Fibroblast of mammary gland (primary cell): ENCODE measurements at regions not wholly inside any gene's neighbourhood (a gene's known extent, or its start where the extent isn't known, plus 50 kb on each side); places are given as distances from the start of the nearest gene placed in this dataset.

Experiments
- DNase-seq: peaks from one replicate; pipeline ENCODE4 v3.0.0-alpha.2; 2010; ENCODE audit warnings: low read depth
- H3K4me3 ChIP-seq: 2 replicates; pipeline ENCODE4 v1.5.1; 2011; ENCODE audit warnings: low read depth, mild to moderate bottlenecking, low read length, moderate library complexity; ENCODE audit not compliant: control insufficient read depth
- CTCF ChIP-seq: conservative IDR thresholded peaks from 2 replicates; pipeline ENCODE4 v1.5.1; 2011; ENCODE audit warnings: low read depth, low read length, inconsistent platforms; ENCODE audit not compliant: control insufficient read depth, insufficient read depth

GRCh38 chr6:87950614-87951013, 97.0 kb upstream of the SPACA1 start:
- no peak overlapping the region for H3K4me3 ChIP-seq
- DNase-seq = no peak
- TF ChIP-seq CTCF = no peak

- no peak overlapping the region for H3K4me3 ChIP-seq
- no peak for TF ChIP-seq CTCF
- DNase-seq = no peak
Observed at GRCh38 chr6:87949194-87949593, 98.4 kb upstream of the SPACA1 start.

- no peak overlapping the region for H3K4me3 ChIP-seq
- no peak for TF ChIP-seq CTCF
Observed at GRCh38 chr6:87946669-87947068, 101.0 kb upstream of the SPACA1 start.

GRCh38 chr6:87945966-87946365, 101.7 kb upstream of the SPACA1 start:
- no peak for TF ChIP-seq CTCF
- no peak for DNase-seq
- H3K4me3 ChIP-seq = no peak overlapping the region

More at GRCh38 chr6:87946669-87947068, 101.0 kb upstream of the SPACA1 start:
- DNase-seq = no peak

- H3K4me3 ChIP-seq = no peak overlapping the region
- DNase-seq = no peak
- TF ChIP-seq CTCF = no peak
Observed at GRCh38 chr6:87945181-87945580, 102.5 kb upstream of the SPACA1 start.

- TF ChIP-seq CTCF = peak; percentile 8
- no peak overlapping the region for H3K4me3 ChIP-seq
- peak; percentile 58 for DNase-seq
Observed at GRCh38 chr6:87944541-87944954, 103.1 kb upstream of the SPACA1 start.

GRCh38 chr6:87943191-87943590, 104.5 kb upstream of the SPACA1 start:
- TF ChIP-seq CTCF = no peak
- H3K4me3 ChIP-seq = no peak overlapping the region
- no peak for DNase-seq
